ENCODE measurements at regions not wholly inside any gene's neighbourhood (a gene's known extent, or its start where the extent isn't known, plus 50 kb on each side); places are given as distances from the start of the nearest gene placed in this dataset.

DNA sequence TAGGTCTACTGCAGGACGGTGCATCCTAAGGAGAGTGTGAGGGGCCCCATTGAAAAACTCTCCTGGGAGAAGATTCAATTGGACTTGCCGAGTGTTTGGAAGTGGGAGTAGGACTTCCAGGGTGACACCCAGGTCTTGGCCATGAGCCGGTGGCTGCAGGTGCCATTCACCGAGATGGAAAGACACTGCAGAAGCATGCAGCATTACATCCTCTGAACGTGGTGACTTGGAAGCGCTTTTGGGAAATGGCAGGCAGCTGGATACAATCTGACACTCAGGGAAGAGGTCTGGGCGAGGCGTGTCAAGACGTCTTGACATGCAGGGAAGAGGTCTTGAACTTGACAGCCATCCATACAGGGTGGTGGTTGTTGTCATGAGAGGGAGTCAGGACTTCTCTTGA is 126.9 kb downstream of the PAPOLA start:
- Histone ChIP-seq H3K36me3 (ENCODE audit: control insufficient read depth in 2 of 2, insufficient read depth in 2 of 2, low read length in 2 of 2) (no peaks in the 10 kb centered on the region), H3K27me3 (ENCODE audit: control insufficient read depth in 1 of 2, insufficient read depth in 2 of 2, low read length in 2 of 2) (peaks cover 2 to 10% of the 10 kb centered on the region in 2 donors), H3K9ac (ENCODE audit: low read length in 2 of 2) (no peak overlapping the region), H3K4me3 (ENCODE audit: low read length in 2 of 2) (no peak overlapping the region), H3K27ac (ENCODE audit: low read length) (no peak overlapping the region), H3K4me1 (ENCODE audit: control insufficient read depth, insufficient read depth, low read length) (no peaks in the 10 kb centered on the region), H3K9me3 (ENCODE audit: control insufficient read depth in 2 of 2, low read length in 2 of 2) (peaks cover 3 to 4% of the 10 kb centered on the region in 2 donors)

DNA sequence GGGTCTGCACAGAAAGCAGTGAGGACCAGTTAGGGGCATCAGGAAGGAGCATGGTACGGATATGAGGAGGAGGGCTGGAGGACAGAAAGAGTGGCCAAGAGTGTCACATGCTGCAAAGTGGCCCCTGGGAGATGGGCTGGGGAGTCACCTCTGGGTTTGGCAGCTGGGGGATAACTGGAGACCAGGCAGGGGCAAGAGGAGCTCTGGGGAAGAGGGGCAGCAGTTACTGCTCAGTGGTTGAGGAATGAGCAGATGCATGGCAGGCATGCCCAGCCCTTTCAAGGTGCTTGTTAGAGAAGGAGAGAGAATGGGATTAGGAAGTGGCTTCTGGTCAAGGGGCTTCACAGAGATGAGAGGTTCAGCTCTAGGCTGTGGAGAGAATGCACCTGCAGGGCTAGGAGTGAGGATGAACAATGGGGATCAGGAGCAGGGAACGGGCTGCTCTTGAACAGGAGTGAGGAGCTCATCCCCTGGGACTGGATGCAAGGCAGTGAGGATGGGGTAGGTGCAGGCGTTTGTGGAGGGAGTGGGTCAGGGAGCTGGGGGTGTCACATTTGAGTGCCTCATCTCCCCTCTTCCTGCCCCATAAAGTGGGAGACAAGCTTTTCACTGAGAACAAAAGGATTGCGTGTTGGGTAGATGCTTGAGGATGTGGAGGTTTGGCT is 127.5 kb downstream of the PAPOLA start:
- no peak overlapping the region for H3K9ac ChIP-seq (ENCODE audit: low read length in 2 of 2)
- H3K27ac ChIP-seq (ENCODE audit: low read length) = no peak overlapping the region
- peaks cover 0 to 5% of the 10 kb centered on the region in 2 donors for H3K27me3 ChIP-seq (ENCODE audit: control insufficient read depth in 1 of 2, insufficient read depth in 2 of 2, low read length in 2 of 2)
- H3K4me1 ChIP-seq (ENCODE audit: control insufficient read depth, insufficient read depth, low read length) = no peaks in the 10 kb centered on the region
- no peak overlapping the region for H3K4me3 ChIP-seq (ENCODE audit: low read length in 2 of 2)
- no peaks in the 10 kb centered on the region for H3K36me3 ChIP-seq (ENCODE audit: control insufficient read depth in 2 of 2, insufficient read depth in 2 of 2, low read length in 2 of 2)
- peaks cover 3 to 4% of the 10 kb centered on the region in 2 donors for H3K9me3 ChIP-seq (ENCODE audit: control insufficient read depth in 2 of 2, low read length in 2 of 2)

GRCh38 chr14:96630281-96630680 is 128.1 kb downstream of the PAPOLA start:
- Histone ChIP-seq H3K4me1 (ENCODE audit: control insufficient read depth, insufficient read depth, low read length) (no peaks in the 10 kb centered on the region), H3K4me3 (ENCODE audit: low read length in 2 of 2) (no peak overlapping the region), H3K27ac (ENCODE audit: low read length) (no peak overlapping the region), H3K9me3 (ENCODE audit: control insufficient read depth in 2 of 2, low read length in 2 of 2) (peaks cover 3 to 4% of the 10 kb centered on the region in 2 donors), H3K9ac (ENCODE audit: low read length in 2 of 2) (no peak overlapping the region), H3K36me3 (ENCODE audit: control insufficient read depth in 2 of 2, insufficient read depth in 2 of 2, low read length in 2 of 2) (no peaks in the 10 kb centered on the region), H3K27me3 (ENCODE audit: control insufficient read depth in 1 of 2, insufficient read depth in 2 of 2, low read length in 2 of 2) (peaks cover 0 to 3% of the 10 kb centered on the region in 2 donors)

- H3K9ac ChIP-seq (ENCODE audit: low read length in 2 of 2) = no peak overlapping the region
- H3K36me3 ChIP-seq (ENCODE audit: control insufficient read depth in 2 of 2, insufficient read depth in 2 of 2, low read length in 2 of 2) = no peaks in the 10 kb centered on the region
- H3K4me1 ChIP-seq (ENCODE audit: control insufficient read depth, insufficient read depth, low read length) = no peaks in the 10 kb centered on the region
- H3K27me3 ChIP-seq (ENCODE audit: control insufficient read depth in 1 of 2, insufficient read depth in 2 of 2, low read length in 2 of 2) = peaks cover 0 to 3% of the 10 kb centered on the region in 2 donors
- H3K27ac ChIP-seq (ENCODE audit: low read length) = no peak overlapping the region
- peaks cover 3 to 4% of the 10 kb centered on the region in 2 donors for H3K9me3 ChIP-seq (ENCODE audit: control insufficient read depth in 2 of 2, low read length in 2 of 2)
- no peak overlapping the region for H3K4me3 ChIP-seq (ENCODE audit: low read length in 2 of 2)
Measured at GRCh38 chr14:96631030-96631429, 128.8 kb downstream of the PAPOLA start.

- Histone ChIP-seq H3K9me3 (ENCODE audit: control insufficient read depth in 2 of 2, low read length in 2 of 2) (peaks cover 3 to 4% of the 10 kb centered on the region in 2 donors), H3K4me3 (ENCODE audit: low read length in 2 of 2) (no peak overlapping the region), H3K4me1 (ENCODE audit: control insufficient read depth, insufficient read depth, low read length) (no peaks in the 10 kb centered on the region), H3K27me3 (ENCODE audit: control insufficient read depth in 1 of 2, insufficient read depth in 2 of 2, low read length in 2 of 2) (peaks cover 0 to 3% of the 10 kb centered on the region in 2 donors), H3K36me3 (ENCODE audit: control insufficient read depth in 2 of 2, insufficient read depth in 2 of 2, low read length in 2 of 2) (no peaks in the 10 kb centered on the region), H3K27ac (ENCODE audit: low read length) (no peak overlapping the region), H3K9ac (ENCODE audit: low read length in 2 of 2) (no peak overlapping the region)
Measured at GRCh38 chr14:96631621-96632362, 129.6 kb downstream of the PAPOLA start.

DNA sequence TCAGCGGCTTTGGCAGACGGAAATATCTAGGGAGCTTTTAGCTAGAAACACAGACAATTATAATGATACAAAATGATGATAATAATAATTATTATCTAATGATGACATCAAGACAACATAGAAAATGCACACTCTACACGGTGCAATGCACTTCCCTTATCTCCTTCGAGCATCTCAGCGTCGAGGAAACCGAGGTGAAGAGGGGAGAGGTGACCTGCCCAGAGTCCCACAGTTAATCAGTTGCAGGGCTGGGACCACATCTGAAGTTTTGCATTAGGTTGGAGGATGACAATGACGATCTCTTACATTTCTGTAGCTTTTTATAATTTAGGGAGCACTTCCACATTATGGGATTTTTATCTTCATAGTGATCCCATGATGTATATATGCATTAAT is 130.2 kb downstream of the PAPOLA start:
- Histone ChIP-seq H3K9me3 (ENCODE audit: control insufficient read depth in 2 of 2, low read length in 2 of 2) (peaks cover 3 to 4% of the 10 kb centered on the region in 2 donors), H3K4me3 (ENCODE audit: low read length in 2 of 2) (no peak overlapping the region), H3K36me3 (ENCODE audit: control insufficient read depth in 2 of 2, insufficient read depth in 2 of 2, low read length in 2 of 2) (no peaks in the 10 kb centered on the region), H3K27ac (ENCODE audit: low read length) (no peak overlapping the region), H3K9ac (ENCODE audit: low read length in 2 of 2) (no peak overlapping the region), H3K27me3 (ENCODE audit: control insufficient read depth in 1 of 2, insufficient read depth in 2 of 2, low read length in 2 of 2) (peaks cover 0 to 3% of the 10 kb centered on the region in 2 donors), H3K4me1 (ENCODE audit: control insufficient read depth, insufficient read depth, low read length) (no peaks in the 10 kb centered on the region)

DNA sequence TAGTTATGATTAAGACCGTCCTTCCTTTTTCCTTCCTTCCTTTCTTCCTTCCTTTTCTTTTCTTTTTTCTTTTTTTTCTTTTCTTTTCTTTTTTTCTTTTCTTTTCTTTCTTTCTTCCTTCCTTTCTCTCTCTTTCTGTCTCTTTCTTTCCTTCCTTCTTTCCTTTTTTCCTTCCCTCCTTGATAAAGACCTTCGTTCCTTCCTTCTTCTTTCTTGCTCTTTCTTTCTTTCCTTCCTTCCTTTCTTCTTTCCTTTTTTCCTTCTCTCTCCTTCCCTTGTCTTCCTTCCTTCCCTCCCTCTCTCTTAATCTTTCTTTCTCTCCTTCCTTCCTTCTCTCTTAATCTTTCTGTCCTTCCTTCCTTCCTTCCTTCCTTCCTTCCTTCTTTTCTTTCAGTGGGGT is 130.9 kb downstream of the PAPOLA start:
- Histone ChIP-seq H3K36me3 (ENCODE audit: control insufficient read depth in 2 of 2, insufficient read depth in 2 of 2, low read length in 2 of 2) (no peaks in the 10 kb centered on the region), H3K27me3 (ENCODE audit: control insufficient read depth in 1 of 2, insufficient read depth in 2 of 2, low read length in 2 of 2) (peaks cover 0 to 3% of the 10 kb centered on the region in 2 donors), H3K27ac (ENCODE audit: low read length) (no peak overlapping the region), H3K9ac (ENCODE audit: low read length in 2 of 2) (no peak overlapping the region), H3K9me3 (ENCODE audit: control insufficient read depth in 2 of 2, low read length in 2 of 2) (peaks cover 3 to 4% of the 10 kb centered on the region in 2 donors), H3K4me1 (ENCODE audit: control insufficient read depth, insufficient read depth, low read length) (no peaks in the 10 kb centered on the region), H3K4me3 (ENCODE audit: low read length in 2 of 2) (no peak overlapping the region)

DNA sequence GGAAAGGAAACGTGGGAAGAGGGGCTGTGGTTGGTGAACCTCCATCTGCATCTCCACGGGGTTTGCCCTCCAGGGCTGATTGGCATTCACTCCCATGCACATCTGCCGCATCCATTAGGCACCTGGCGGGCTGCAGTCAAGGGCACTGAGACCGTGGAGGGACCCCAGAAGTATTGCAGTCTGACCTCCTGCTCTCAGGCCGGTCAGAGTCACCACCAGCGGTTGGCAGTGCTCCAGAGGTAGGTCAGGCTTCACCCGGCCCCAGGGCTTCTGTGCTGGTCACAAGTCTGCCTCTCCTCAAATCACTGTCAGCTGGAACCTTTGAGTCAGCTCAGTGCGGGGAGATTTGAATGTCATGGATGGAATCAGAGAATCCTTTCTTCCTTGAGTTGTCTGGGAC is 132.3 kb downstream of the PAPOLA start:
- Histone ChIP-seq H3K27ac (ENCODE audit: low read length) (no peak overlapping the region), H3K9ac (ENCODE audit: low read length in 2 of 2) (no peak overlapping the region), H3K4me1 (ENCODE audit: control insufficient read depth, insufficient read depth, low read length) (no peaks in the 10 kb centered on the region), H3K9me3 (ENCODE audit: control insufficient read depth in 2 of 2, low read length in 2 of 2) (peaks cover 0 to 2% of the 10 kb centered on the region in 2 donors), H3K36me3 (ENCODE audit: control insufficient read depth in 2 of 2, insufficient read depth in 2 of 2, low read length in 2 of 2) (no peaks in the 10 kb centered on the region), H3K4me3 (ENCODE audit: low read length in 2 of 2) (no peak overlapping the region), H3K27me3 (ENCODE audit: control insufficient read depth in 1 of 2, insufficient read depth in 2 of 2, low read length in 2 of 2) (peaks cover 0 to under 1% of the 10 kb centered on the region in 2 donors)

DNA sequence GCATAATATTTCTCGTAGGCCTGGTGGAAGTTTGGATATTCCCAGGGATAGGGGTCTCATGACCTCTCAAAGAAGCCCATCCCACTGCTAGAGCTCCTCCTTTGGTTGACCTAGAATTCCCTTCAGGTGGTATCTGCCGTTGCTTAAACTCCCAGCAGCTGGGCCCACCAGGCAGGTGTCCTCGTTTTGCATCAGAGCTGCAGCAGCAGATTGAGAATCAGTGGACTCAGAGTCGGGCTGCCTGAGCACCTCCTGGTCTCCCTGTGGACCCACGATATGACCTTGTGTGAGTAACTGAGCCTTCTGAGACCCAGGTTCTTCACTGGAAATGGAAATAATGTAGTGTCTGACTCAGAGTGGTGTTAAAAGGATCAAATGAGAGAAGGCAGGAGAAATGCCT is 132.7 kb downstream of the PAPOLA start:
- Histone ChIP-seq H3K36me3 (ENCODE audit: control insufficient read depth in 2 of 2, insufficient read depth in 2 of 2, low read length in 2 of 2) (no peaks in the 10 kb centered on the region), H3K4me3 (ENCODE audit: low read length in 2 of 2) (no peak overlapping the region), H3K27me3 (ENCODE audit: control insufficient read depth in 1 of 2, insufficient read depth in 2 of 2, low read length in 2 of 2) (no peaks in the 10 kb centered on the region), H3K27ac (ENCODE audit: low read length) (no peak overlapping the region), H3K9ac (ENCODE audit: low read length in 2 of 2) (no peak overlapping the region), H3K4me1 (ENCODE audit: control insufficient read depth, insufficient read depth, low read length) (no peaks in the 10 kb centered on the region), H3K9me3 (ENCODE audit: control insufficient read depth in 2 of 2, low read length in 2 of 2) (no peaks in the 10 kb centered on the region)

DNA sequence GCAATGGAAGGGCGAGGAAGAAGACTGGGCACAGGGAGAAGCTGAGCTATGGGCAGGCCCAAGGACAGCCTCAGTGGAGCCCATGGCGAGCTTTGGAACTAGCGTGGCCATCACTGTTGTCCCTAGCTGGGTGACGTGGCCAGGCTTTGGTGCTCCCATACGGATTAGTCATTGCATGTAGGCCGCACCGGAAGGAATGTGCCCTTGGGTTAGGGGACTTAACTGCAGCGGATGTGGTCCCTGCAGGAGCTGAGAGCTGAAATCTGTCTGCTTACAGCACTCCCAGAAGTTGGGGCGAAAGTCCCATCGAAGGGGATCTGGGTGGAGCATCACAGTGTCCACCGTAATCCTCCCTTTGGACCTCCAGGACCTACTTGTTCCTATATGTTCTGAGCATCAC is 133.7 kb downstream of the PAPOLA start:
- Histone ChIP-seq H3K9ac (ENCODE audit: low read length in 2 of 2) (no peak overlapping the region), H3K4me1 (ENCODE audit: control insufficient read depth, insufficient read depth, low read length) (no peaks in the 10 kb centered on the region), H3K27ac (ENCODE audit: low read length) (no peak overlapping the region), H3K9me3 (ENCODE audit: control insufficient read depth in 2 of 2, low read length in 2 of 2) (no peaks in the 10 kb centered on the region), H3K27me3 (ENCODE audit: control insufficient read depth in 1 of 2, insufficient read depth in 2 of 2, low read length in 2 of 2) (no peaks in the 10 kb centered on the region), H3K36me3 (ENCODE audit: control insufficient read depth in 2 of 2, insufficient read depth in 2 of 2, low read length in 2 of 2) (no peaks in the 10 kb centered on the region), H3K4me3 (ENCODE audit: low read length in 2 of 2) (no peak overlapping the region)

- H3K27me3 ChIP-seq (ENCODE audit: control insufficient read depth in 1 of 2, insufficient read depth in 2 of 2, low read length in 2 of 2) = no peaks in the 10 kb centered on the region
- H3K27ac ChIP-seq (ENCODE audit: low read length) = no peak overlapping the region
- no peaks in the 10 kb centered on the region for H3K4me1 ChIP-seq (ENCODE audit: control insufficient read depth, insufficient read depth, low read length)
- H3K4me3 ChIP-seq (ENCODE audit: low read length in 2 of 2) = no peak overlapping the region
- H3K9me3 ChIP-seq (ENCODE audit: control insufficient read depth in 2 of 2, low read length in 2 of 2) = no peaks in the 10 kb centered on the region
- no peak overlapping the region for H3K9ac ChIP-seq (ENCODE audit: low read length in 2 of 2)
- no peaks in the 10 kb centered on the region for H3K36me3 ChIP-seq (ENCODE audit: control insufficient read depth in 2 of 2, insufficient read depth in 2 of 2, low read length in 2 of 2)
Measured at GRCh38 chr14:96637521-96637920, 135.3 kb downstream of the PAPOLA start.

Measured in stomach smooth muscle (tissue), 2 donors.